GM12873 (cell line): ENCODE measurements at regions not wholly inside any gene's neighbourhood (a gene's known extent, or its start where the extent isn't known, plus 50 kb on each side); places are given as distances from the start of the nearest gene placed in this dataset.

Experiments used
- CTCF ChIP-seq: IDR thresholded peaks from 2 replicates; pipeline ENCODE4 v1.5.1; 2012; ENCODE audit warnings: low read depth, mild to moderate bottlenecking, moderate library complexity, low read length, control low read depth; ENCODE audit not compliant: insufficient read depth; ENCODE audit errors: missing control alignments

GRCh38 chr7:106767498-106768323 is 97.4 kb upstream of the PIK3CG start:
- TF ChIP-seq CTCF: no peak

GRCh38 chr7:106768324-106768751 is 96.7 kb upstream of the PIK3CG start:
- no peak for TF ChIP-seq CTCF

GRCh38 chr7:106770191-106770590 is 94.9 kb upstream of the PIK3CG start:
- TF ChIP-seq CTCF: no peak

GRCh38 chr7:106772655-106773108 is 92.4 kb upstream of the PIK3CG start:
- TF ChIP-seq CTCF: no peak

GRCh38 chr7:106773228-106773627 is 91.9 kb upstream of the PIK3CG start:
- TF ChIP-seq CTCF: no peak

- TF ChIP-seq CTCF: no peak
Measured at GRCh38 chr7:106773721-106774120, 91.4 kb upstream of the PIK3CG start.

GRCh38 chr7:106774213-106774767 is 90.8 kb upstream of the PIK3CG start:
- no peak for TF ChIP-seq CTCF
